Putamen (tissue), 1 donor: ENCODE measurements at regions not wholly inside any gene's neighbourhood (a gene's known extent, or its start where the extent isn't known, plus 50 kb on each side); places are given as distances from the start of the nearest gene placed in this dataset.
"Not testable (repeated sequence)": the region's sequence is repeated elsewhere in the genome, so short reads cannot be mapped to it uniquely, and the experiment has no call there.

Experiments used
- DNase-seq: peaks from one replicate; pipeline ENCODE4 v3.0.0-alpha.2; 2016; ENCODE audit warnings: low spot score

DNA sequence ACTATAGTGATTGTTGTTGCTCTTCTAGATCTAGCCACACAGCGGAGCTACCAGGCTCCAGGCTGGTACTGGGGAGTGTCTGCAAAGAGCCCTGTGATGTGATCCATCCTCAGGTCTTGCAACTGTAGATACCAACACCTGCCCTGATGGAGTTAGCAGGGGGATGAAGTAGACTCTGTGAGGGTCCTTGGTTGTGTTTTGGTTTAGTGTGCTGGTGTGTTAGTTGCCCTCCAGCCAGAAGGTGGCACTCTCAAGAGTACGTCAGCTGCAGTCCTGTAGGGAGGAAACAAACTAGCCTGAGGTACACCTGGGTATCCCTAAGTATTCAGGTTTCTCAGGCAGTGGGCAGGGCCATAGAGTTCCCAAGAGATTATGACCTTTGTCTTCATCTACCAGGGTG, 81.2 kb upstream of the TMPRSS2 start:
- no peak for DNase-seq

GRCh38 chr21:41585199-41585994, 77.4 kb upstream of the TMPRSS2 start:
- DNase-seq: no peak

- DNase-seq: no peak
These were observed 76.7 kb upstream of the TMPRSS2 start for GRCh38 chr21:41584603-41585176.

GRCh38 chr21:41583274-41583790, 75.4 kb upstream of the TMPRSS2 start:
- DNase-seq: no peak

DNA sequence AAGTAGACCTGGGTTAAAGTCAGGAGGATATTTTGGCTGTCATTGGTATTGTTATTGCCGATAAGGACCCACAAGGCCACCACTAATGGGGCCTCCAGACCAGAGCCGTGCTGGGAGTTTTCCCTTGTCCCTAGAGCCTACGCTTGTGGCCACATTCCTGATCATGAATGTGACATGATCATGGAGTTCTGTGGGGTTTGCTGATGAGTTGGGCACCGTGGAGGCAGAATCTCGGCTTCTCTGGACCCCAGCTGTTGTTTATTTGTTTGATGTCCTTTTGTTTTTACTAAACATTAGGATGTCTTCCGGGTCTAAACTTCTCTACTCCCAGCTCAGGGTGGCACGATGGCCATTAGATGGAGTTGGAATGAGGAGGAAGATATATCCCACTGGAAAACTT, 74.9 kb upstream of the TMPRSS2 start:
- no peak for DNase-seq

GRCh38 chr21:41582298-41582840, 74.4 kb upstream of the TMPRSS2 start:
- DNase-seq: no peak

- no peak for DNase-seq
These were observed 73.8 kb upstream of the TMPRSS2 start for GRCh38 chr21:41581592-41582228.

GRCh38 chr21:41580758-41581554, 73.0 kb upstream of the TMPRSS2 start:
- no peak for DNase-seq

GRCh38 chr21:41579692-41580091, 71.7 kb upstream of the TMPRSS2 start:
- DNase-seq: no peak

- DNase-seq: no peak
These were observed 70.8 kb upstream of the TMPRSS2 start for GRCh38 chr21:41578716-41579115.

GRCh38 chr21:41578083-41578482, 70.1 kb upstream of the TMPRSS2 start:
- DNase-seq: no peak

DNA sequence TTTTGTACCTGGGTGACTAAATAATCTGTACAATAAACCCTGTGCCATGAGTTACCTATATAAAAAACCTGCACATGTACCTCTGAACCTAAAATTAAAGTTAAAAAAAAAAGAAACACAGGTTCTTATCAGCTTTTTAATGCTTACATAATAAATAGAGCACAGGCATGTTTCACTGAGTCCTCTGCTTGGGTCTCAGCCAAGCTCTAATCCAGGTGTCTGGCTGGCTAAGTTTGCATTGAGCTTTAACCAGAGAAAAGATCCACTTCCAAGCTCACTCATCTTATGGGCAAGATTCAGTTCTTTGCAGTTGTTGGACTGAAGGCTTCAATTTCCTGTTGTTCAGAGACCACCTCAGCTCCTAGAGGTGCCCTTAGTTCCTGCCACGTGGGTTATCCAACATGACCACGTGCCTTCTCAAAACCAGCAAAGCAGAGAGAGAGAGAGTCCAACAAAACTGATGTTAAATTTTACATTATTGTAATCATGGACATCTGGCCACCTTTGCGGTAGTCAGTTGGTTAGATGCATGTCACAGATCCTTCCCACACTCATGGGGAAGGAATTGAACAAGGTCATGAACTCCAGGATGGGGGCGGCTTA, 68.2 kb upstream of the TMPRSS2 start:
- DNase-seq: no peak

DNA sequence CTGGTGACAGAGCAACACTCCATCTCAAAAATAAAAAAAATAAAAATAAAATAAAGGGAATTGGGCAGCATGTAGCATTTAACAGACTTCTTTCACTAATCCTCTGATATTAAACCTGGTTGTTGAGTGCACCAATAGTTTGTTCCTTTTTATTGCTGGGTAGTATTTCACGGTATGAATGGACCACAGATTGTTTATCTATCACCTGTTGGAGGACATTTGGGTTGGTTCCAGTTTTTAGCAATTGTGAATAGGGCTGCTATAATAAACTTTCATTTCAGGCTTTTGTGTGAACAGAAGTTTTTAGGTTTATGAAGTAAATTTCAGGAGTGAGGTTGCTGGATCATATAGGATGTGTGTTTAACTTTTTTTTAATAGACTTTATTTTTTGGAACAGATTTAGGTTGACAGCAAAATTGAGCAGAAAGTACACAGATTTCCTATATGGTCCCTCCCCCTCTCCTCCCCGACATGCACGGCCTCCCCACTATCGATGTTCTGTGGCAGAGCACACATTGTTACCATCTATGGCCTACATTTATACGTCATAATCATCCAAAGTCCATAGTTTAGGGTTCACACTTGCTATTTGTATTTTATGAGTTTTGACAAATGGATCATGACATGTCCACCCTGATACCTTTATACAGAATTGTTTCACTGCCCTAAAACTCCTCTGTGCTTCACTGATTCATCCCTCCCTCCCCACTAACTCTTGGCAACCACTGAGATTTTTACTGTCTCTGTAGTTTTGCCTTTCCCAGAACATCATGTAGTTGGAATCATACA, 66.1 kb upstream of the TMPRSS2 start:
- DNase-seq: no peak

- DNase-seq: no peak
These were observed 64.1 kb upstream of the TMPRSS2 start for GRCh38 chr21:41571938-41572510.

GRCh38 chr21:41570791-41571355, 62.9 kb upstream of the TMPRSS2 start:
- DNase-seq: no peak

DNA sequence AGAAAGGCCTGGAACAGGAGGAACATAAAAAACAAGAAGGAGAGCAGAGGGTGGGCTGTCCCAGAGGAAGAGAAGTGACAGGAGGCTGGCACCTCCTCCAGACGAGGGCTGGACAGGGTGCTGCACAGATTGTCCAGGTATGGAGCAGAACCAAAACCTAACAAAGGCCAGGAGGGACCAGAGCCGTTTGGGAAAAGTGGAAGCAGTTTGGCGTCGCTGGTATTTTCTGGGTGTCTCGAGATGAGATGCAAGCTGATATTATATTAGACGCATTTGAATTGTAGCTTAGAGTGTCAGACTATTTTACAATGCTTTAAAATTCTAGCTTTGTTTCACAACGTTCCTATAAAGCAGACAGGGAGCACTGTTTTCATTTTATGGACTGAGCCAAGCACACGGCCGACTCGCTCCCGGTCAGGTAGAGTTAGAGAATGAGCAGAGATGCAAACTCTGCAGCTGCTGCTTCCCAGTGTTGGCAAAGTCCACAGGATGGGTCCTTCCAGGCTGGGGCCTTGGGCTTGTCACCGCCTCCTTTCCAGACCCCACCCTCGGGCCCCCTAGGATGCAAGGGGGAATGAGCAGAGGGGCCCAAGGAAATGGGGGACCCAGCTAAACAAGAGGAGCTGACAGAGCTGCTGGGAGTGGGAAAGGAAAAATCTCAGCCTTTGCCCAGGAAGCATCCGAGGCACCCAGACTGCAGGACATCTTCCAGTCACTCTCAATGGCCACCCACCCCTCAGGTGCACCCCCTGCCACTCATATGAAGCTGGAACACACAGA, 60.8 kb upstream of the TMPRSS2 start:
- DNase-seq: no peak

DNA sequence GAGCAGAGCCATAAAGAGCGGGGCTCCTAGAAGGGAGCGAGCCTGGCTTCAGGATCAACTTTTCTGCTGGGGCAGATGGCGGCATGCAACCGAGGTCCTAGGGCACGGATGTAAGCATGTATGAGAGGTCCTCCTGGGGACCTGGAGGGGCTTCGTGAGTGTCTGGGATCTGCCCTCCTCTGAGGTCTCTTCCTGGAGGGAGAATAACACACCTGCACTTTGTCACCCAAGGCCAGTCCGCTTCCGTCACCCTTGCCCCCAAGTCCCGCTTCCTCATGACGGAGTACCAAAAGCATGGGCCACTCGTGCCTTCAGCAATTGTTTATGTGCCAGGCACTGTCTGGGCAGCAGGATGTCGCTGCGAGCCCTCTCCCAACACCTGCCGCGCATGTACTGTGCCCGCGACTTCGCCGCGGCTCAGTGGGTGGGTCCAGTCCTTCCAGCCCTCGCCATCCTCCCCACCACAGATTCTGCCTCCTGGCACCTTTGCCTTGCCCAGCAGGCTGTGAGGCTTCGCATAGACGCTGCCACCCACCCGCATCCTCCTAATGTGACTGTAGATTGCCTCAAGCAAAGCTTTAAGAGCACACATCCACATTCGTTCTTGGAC, 60.0 kb upstream of the TMPRSS2 start:
- no peak for DNase-seq

GRCh38 chr21:41567237-41567636, 59.3 kb upstream of the TMPRSS2 start:
- not testable (repeated sequence) for DNase-seq

- no peak for DNase-seq
These were observed 58.6 kb upstream of the TMPRSS2 start for GRCh38 chr21:41566500-41567014.
